ENCODE measurements at regions not wholly inside any gene's neighbourhood (a gene's known extent, or its start where the extent isn't known, plus 50 kb on each side); places are given as distances from the start of the nearest gene placed in this dataset.
"Not testable (repeated sequence)": the region's sequence is repeated elsewhere in the genome, so short reads cannot be mapped to it uniquely, and the experiment has no call there.

DNA sequence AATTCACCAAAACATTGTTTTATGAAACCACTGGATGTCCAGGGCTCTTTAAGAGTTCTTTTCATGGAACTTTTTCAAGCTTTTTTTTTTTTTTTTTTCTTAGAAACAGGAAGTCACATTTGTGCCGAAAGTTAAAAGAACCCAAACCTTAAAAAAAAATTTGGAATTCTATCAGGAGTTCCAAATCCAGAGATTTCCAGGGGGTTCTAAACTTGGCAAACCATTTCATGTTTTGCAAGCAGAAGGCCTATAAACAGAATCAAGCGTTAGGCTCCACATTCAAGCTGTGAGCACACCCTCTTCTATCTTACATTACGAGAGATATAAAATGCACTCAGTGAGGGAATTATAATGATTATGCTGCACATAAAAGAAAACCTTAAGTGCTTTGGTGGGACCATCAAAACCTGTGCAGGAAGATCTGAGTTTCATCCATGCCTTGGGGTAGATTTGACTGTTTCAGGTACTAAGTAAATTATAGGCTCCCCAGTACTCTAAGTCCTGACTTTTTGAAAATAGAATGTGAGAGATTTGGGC, 154.8 kb upstream of the FAR2 start:
- no peak for DNase-seq

DNA sequence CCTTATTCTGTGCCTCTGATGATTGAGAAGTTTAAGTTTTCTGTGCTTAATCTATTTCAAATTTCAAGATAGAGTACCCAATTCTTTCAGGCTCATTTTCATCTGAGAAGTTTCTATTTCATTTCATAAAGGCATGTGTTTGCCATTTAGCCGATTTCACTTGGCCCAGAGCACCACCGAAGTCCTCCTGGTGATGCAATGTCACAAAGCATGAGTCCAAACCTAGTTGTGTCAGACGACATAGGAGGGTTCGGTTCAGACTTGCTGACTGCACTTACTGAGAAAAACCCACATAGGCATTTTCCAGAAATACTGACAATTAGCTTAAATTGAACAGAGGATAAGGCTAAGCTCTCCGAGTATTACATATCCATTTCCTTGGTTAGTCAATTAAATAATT, 152.4 kb upstream of the FAR2 start:
- no peak for DNase-seq

GRCh38 chr12:28998662-28999120, 150.4 kb upstream of the FAR2 start:
- DNase-seq, result no peak

DNA sequence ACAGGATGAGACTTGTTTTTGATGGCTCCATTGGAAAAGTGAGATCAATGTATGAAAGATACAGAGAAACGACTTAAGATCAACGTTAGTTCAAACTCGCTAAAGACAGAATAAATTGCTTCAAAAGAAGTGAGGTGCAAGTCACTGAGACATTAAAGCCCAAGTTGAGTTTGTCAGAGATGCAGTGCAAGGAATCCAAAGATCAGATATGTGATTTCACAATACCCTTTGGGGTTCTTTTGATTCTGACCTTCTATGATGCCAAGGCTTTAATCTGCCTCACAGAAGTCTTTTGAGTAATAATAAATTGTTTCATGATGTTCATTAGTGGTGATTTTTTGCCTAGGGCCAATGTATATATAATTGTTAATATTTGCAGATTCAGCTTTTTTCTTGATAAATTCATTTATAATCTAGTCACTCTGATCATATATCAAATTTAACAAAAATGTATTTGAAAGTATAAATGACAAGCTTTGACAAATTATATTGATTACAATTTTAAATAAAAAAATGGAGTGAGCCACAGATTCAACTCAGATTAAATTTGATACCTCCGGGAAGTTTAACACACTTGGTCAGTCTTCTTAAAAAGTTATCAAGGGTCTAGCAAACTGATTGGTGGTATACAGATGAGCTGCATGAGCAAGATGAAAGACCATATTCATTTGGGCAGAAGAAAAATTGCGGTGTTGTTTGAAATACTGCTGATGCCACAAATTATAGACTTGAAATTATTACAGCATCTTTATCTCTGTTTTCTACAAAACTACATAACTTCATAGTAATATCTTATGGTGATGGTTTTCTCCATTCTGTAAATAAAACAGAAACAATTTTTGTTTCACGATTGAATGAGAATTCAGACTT, 144.8 kb upstream of the FAR2 start:
- no peak for DNase-seq

- no peak for DNase-seq
These were observed 144.2 kb upstream of the FAR2 start for GRCh38 chr12:29004936-29005304.

- DNase-seq, result no peak
These were observed 140.3 kb upstream of the FAR2 start for GRCh38 chr12:29008786-29009185.

DNA sequence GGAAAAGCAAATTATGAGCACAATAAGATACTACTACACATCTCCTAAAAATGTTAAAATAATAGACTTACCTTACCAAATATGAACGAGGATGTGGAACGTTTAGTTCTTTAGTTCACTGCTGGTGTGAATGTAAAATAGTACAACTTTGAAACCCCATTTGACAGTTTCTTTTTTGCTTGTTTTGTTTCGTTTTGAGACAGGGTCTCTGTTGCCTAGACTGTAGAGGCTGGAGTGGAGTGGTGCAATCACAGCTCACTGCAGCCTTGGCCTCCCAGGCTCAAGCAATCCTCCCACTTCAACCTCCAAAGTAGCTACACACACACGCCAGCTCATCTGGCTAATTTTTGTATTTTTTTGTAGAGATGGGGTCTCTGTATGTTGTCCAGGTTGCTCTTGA, 136.4 kb upstream of the FAR2 start:
- no peak for DNase-seq

DNA sequence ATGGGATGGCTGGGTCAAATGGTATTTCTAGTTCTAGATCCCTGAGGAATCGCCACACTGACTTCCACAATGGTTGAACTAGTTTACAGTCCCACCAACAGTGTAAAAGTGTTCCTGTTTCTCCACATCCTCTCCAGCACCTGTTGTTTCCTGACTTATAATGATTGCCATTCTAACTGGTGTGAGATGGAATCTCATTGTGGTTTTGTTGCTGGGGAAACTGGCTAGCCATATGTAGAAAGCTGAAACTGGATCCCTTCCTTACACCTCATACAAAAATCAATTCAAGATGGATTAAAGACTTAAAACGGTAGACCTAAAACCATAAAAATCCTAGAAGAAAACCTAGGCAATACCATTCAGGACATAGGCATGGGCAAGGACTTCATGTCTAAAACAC, 131.5 kb upstream of the FAR2 start:
- not testable (repeated sequence) for DNase-seq

DNA sequence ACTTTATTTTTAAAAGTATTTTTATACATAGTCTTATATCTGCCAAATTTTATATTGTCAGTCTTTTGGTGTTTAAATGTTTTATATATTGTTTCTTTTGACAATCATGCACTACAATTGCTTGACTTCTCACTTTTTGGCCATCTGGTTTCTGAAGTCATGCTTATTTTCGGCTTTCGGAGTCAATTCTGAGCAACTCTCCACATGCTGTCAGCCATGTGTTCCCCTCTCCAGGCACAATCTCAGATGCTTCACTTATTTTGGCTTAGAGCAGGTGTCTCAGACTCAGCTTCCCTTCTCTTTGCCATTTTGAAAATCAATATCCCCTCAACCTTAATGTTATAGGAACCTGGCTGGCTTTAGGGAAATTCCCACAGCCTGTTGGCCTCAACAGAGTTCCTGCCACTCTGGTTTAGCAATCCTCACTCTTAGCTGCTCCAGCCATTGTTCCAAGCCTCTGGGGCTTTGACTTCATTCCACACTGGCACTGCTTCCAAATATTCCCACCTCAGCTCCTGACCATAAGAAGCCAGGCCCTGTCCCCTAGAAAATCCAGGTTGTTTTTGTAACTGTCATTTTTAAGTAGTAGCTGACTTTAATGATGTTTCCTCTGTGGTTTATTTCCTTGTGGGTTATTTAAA, 125.5 kb upstream of the FAR2 start:
- DNase-seq, result no peak

DNA sequence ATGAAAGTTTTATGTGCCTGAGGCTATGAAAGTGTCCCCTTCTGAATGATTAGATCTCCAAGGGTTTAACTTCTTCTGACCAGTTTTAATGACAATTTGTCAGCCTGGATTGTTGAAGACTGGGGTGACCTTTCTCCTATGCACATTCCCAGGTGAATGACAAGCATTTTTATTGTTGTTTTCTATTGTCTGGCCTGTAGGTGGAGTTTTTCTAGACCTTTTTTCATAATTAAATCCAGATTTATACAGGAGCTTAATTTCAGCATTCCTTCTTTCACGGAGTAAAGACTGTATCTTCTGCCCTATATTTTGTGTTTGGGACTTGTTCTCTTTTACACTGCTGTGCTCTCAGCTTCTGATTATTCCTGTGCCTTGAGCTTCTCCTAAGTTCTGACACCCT, 125.0 kb upstream of the FAR2 start:
- DNase-seq, result no peak

DNA sequence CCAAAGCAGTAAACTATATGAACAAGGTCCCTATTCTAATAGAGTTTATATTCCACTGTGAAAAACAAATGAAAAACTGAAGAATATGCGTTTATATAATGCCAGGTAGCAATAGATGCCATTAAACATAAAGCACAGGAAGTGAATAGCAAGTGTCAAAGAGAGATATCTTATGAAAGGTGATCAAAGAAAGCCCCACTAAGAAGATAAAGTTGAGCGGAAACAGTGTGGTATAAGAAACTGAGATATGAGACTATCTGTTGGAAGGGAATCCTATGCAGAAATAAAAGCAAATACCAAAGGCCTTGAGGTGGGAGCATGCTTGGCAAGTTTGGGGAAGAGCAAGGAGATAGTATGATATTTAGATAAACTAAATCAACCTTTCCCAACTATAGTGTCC, 123.1 kb upstream of the FAR2 start:
- DNase-seq, result no peak

- DNase-seq, result no peak
These were observed 122.7 kb upstream of the FAR2 start for GRCh38 chr12:29026419-29026818.

DNA sequence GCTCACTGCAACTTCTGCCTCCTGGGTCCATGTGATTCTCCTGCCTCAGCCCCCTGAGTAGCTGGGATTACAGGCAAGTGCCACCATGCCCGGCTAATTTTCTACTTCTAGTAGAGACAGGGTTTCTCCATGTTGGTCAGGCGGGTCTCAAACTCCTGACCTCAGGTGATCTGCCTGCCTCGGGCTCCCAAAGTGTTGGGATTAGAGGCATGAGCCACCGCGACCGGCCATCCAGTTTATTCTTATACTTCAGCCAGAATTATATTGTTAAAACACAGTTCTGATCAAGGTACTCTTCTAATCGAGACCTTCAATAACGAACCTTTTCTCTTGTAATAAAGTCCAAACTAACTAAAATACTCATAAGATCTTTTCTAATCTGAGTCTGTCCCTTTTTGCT, 119.6 kb upstream of the FAR2 start:
- not testable (repeated sequence) for DNase-seq

DNA sequence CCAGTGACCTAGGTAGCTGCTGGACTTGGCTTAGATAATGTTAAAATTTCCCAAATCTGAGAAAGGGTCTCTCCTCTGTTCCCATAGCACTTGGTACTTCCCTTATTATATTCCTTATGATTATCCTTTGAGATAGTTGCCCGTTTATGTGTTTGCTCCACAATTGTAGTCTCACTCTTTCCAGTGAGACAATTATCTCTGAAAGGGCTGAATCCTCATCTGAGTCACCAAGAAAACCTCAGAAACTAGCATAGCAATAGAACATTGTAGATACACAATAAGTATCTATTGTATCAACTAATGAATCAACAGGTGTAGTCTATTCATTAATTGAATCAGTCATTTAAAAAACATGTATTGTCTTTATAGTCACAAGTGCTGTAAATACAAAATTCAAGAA, 119.1 kb upstream of the FAR2 start:
- DNase-seq, result no peak

DNA sequence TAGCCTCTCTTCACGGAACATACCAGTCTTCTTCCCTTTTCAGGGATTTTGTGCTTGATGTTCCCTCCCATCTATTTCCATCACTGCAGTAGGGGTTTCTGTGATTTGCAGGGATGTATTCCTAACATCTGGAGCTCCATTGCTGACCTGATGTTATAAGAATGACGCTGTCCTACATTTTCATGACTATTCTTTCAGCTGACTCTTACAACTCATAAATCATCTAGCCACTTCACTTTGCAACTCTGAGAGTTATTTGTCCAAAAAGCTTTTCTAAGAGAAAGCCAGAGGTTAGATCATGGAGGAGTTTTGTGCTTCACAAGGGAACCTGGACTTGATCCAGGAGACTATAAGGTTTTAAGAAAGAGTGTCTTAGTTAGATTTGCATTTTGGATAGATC, 116.6 kb upstream of the FAR2 start:
- DNase-seq, result no peak

DNA sequence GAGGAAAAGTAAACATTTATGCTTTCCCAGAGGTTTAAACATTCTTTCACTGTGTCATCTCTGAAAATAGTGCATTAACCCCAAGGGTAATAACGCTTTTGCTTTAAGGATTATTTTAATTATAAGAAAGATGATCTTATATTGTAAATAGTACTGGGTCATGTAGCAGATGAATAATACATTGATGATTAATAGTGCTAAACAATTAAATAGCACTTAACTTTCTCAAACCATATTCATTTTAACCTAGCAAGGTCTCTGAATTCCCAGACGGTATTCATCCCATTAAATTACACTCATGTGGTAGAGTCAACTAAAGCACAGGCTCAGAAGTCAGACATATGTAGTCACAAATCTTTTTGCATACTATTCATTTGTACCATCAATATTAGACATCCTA, 115.6 kb upstream of the FAR2 start:
- DNase-seq, result no peak

GRCh38 chr12:29035112-29035511, 114.0 kb upstream of the FAR2 start:
- no peak for DNase-seq

DNA sequence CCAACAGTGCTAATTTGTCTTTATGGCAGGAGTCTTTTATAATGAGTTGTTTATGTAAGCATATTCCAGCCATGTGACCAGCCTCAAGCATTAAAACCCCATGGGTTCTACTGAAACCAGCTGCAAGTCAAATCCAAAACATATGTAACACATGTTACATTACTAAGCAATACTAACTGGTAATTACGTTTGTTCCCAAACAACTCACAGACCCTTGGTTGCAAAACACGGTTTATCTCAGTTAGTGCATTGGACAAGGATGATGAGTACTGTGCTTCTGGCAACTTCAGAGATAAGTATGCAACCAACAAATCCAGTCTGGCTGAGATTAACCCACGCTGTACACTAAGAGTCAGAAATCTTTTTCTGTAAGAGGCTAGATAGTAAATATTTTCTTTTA, 110.1 kb upstream of the FAR2 start:
- DNase-seq, result no peak

DNA sequence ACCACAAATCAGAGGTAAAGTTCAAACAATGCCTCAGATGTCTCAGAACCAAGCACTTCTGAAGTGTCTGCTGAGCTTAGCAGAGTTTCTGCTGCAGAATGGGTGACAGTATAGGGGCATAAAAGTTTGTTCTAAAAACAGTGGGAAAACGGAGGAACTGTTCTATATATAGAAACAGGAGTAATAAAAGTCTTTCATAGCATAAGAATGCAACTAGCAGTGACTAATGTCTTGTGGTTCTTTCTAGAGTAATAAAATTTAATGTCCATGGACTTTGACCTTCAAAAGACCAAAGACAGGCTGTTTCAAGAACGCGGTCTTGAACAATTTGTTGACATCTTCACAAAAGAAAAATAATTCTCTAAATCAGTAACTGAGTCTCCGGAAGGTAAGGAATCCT, 107.5 kb upstream of the FAR2 start:
- DNase-seq, result no peak

- DNase-seq, result no peak
These were observed 106.0 kb upstream of the FAR2 start for GRCh38 chr12:29043069-29043468.

GRCh38 chr12:29044799-29045198, 104.3 kb upstream of the FAR2 start:
- no peak for DNase-seq

DNA sequence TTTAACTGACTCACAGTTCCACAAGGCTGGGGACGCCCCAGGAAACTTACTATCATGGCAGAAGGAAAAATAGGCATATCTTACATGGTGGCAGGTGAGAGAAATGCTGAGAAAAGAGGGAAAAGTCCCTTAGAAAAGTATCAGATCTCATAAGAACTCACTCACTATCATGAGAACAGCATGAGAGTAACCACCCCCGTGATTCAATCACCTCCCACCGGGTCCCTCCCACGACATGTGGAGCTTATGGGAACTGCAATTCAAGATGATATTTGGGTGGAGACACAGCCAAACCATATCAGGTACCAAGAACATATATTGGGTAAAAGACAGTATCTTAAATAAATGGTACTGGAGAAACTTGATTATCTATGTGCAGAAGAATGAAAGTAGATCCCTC, 100.3 kb upstream of the FAR2 start:
- DNase-seq, result no peak

- no peak for DNase-seq
These were observed 98.6 kb upstream of the FAR2 start for GRCh38 chr12:29050503-29050902.

DNA sequence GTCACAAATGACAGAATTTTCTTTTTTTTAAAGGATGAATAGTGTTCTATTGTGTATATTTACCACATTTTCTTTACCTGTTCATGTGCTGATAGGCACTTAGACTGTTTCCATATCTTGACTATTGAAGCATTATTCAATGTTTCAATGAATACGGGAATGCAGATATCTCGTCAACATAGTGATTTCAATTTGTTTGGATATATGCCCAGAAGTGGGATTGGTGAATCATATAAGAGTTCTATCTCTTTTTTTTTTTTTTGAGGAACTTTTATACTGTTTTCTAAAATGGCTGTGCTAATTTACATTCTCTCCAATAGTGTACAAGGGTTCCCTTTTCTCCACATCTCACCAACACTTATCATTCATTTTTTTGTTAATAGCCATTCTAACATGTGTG, 97.9 kb upstream of the FAR2 start:
- DNase-seq, result no peak

Data from NK-92 treated with Interleukin-12 subunit alpha and Interleukin-12 subunit beta, amount 100 ng/mL, for 24 hours (cell line).